ENCODE measurements at regions not wholly inside any gene's neighbourhood (a gene's known extent, or its start where the extent isn't known, plus 50 kb on each side); places are given as distances from the start of the nearest gene placed in this dataset.

- no peaks in the 10 kb centered on the region for H3K27me3 ChIP-seq (ENCODE audit: control insufficient read depth, insufficient read depth, low read length)
- TF ChIP-seq CTCF (IDR thresholded peaks at IDR 0.05; ENCODE audit: insufficient read depth, low read length, severe bottlenecking), result no peak
- no peaks in the 10 kb centered on the region for H3K36me3 ChIP-seq (ENCODE audit: control insufficient read depth, insufficient read depth, low read length)
- DNase-seq (ENCODE audit: low read depth) (peak; percentile 5), FAIRE-seq (no peak)
- no peak overlapping the region for H3K4me3 ChIP-seq (ENCODE audit: low read depth, low read length)
These were observed 1931.0 kb upstream of the CDH6 start for GRCh38 chr5:29262339-29263123.

- DNase-seq (ENCODE audit: low read depth) (no peak), FAIRE-seq (no peak)
- Histone ChIP-seq H3K36me3 (ENCODE audit: control insufficient read depth, insufficient read depth, low read length) (no peaks in the 10 kb centered on the region), H3K27me3 (ENCODE audit: control insufficient read depth, insufficient read depth, low read length) (no peaks in the 10 kb centered on the region), H3K4me3 (ENCODE audit: low read depth, low read length) (no peak overlapping the region)
- TF ChIP-seq CTCF (IDR thresholded peaks at IDR 0.05; ENCODE audit: insufficient read depth, low read length, severe bottlenecking), result no peak
These were observed 1932.3 kb upstream of the CDH6 start for GRCh38 chr5:29261213-29261612.

GRCh38 chr5:29252390-29252789 is 1941.1 kb upstream of the CDH6 start:
- no peak for TF ChIP-seq CTCF (IDR thresholded peaks at IDR 0.05; ENCODE audit: insufficient read depth, low read length, severe bottlenecking)
- DNase-seq (ENCODE audit: low read depth) (no peak), FAIRE-seq (no peak)

GRCh38 chr5:29247346-29248028 is 1946.0 kb upstream of the CDH6 start:
- no peaks in the 10 kb centered on the region for H3K27me3 ChIP-seq (ENCODE audit: control insufficient read depth, insufficient read depth, low read length)

More at GRCh38 chr5:29252390-29252789, 1941.1 kb upstream of the CDH6 start:
- Histone ChIP-seq H3K36me3 (ENCODE audit: control insufficient read depth, insufficient read depth, low read length) (no peaks in the 10 kb centered on the region), H3K27me3 (ENCODE audit: control insufficient read depth, insufficient read depth, low read length) (no peaks in the 10 kb centered on the region), H3K4me3 (ENCODE audit: low read depth, low read length) (no peak overlapping the region)

GRCh38 chr5:29240379-29240778 is 1953.1 kb upstream of the CDH6 start:
- no peak for FAIRE-seq
- H3K27me3 ChIP-seq (ENCODE audit: control insufficient read depth, insufficient read depth, low read length), result no peaks in the 10 kb centered on the region
- no peak for TF ChIP-seq CTCF (IDR thresholded peaks at IDR 0.05; ENCODE audit: insufficient read depth, low read length, severe bottlenecking)
- DNase-seq (ENCODE audit: low read depth), result no peak
- no peak overlapping the region for H3K4me3 ChIP-seq (ENCODE audit: low read depth, low read length)
- no peaks in the 10 kb centered on the region for H3K36me3 ChIP-seq (ENCODE audit: control insufficient read depth, insufficient read depth, low read length)

More at GRCh38 chr5:29247346-29248028, 1946.0 kb upstream of the CDH6 start:
- DNase-seq (ENCODE audit: low read depth), result no peak
- Histone ChIP-seq H3K4me3 (ENCODE audit: low read depth, low read length) (no peak overlapping the region), H3K36me3 (ENCODE audit: control insufficient read depth, insufficient read depth, low read length) (no peaks in the 10 kb centered on the region)
- FAIRE-seq, result no peak
- no peak for TF ChIP-seq CTCF (IDR thresholded peaks at IDR 0.05; ENCODE audit: insufficient read depth, low read length, severe bottlenecking)
